ENCODE measurements at regions not wholly inside any gene's neighbourhood (a gene's known extent, or its start where the extent isn't known, plus 50 kb on each side); places are given as distances from the start of the nearest gene placed in this dataset.

- Histone ChIP-seq H3K27me3 (ENCODE audit: control insufficient read depth, insufficient read depth, low read length) (no peaks in the 10 kb centered on the region), H3K4me3 (ENCODE audit: low read depth in 2 of 2, low read length in 2 of 2) (no peak overlapping the region), H3K9me3 (ENCODE audit: control insufficient read depth, insufficient read depth, low read depth, low read length) (no peaks in the 10 kb centered on the region), H3K27ac (ENCODE audit: low read length) (no peak overlapping the region), H3K4me1 (ENCODE audit: control insufficient read depth, insufficient read depth, low read length) (no peaks in the 10 kb centered on the region), H3K36me3 (ENCODE audit: control insufficient read depth, insufficient read depth, low read length) (no peaks in the 10 kb centered on the region)
- BruUV-seq (replicated peaks), result no TSS peak
- intact Hi-C loops (cut with micrococcal nuclease; ENCODE audit: unreplicated experiment), result no loop called here
- POLR2A ChIA-PET, result no interaction called here
- CTCF ChIA-PET, result interaction anchor here (0.7 kb wide), 1 partner anchor 748 kb away, joined by 5 read pairs; no protein-coding TSS in a partner anchor
- no peak for TF ChIP-seq POLR2AphosphoS5 (IDR thresholded peaks at IDR 0.05; ENCODE audit: low read depth, low read length)
- DNase-seq (ENCODE audit: low read depth, low spot score), result no peak
- ATAC-seq, result no peak
- in situ Hi-C loops (cut with HindIII; ENCODE audit: low pct_unique_long_range_greater_than_20kb, low sequenced_read_pairs), result no loop called here
These were observed 2451.8 kb downstream of the PCDH7 start for GRCh38 chr4:33171873-33172525.

GRCh38 chr4:33176566-33176965, 2456.4 kb downstream of the PCDH7 start:
- Histone ChIP-seq H3K27ac (ENCODE audit: low read length) (no peak overlapping the region), H3K9me3 (ENCODE audit: control insufficient read depth, insufficient read depth, low read depth, low read length) (no peaks in the 10 kb centered on the region), H3K4me1 (ENCODE audit: control insufficient read depth, insufficient read depth, low read length) (no peaks in the 10 kb centered on the region), H3K36me3 (ENCODE audit: control insufficient read depth, insufficient read depth, low read length) (no peaks in the 10 kb centered on the region), H3K27me3 (ENCODE audit: control insufficient read depth, insufficient read depth, low read length) (no peaks in the 10 kb centered on the region), H3K4me3 (ENCODE audit: low read depth in 2 of 2, low read length in 2 of 2) (no peak overlapping the region)
- no TSS peak for BruUV-seq (replicated peaks)
- ChIA-PET CTCF (no interaction called here), POLR2A (no interaction called here)
- TF ChIP-seq CTCF (IDR thresholded peaks at IDR 0.05) (no peak), SIN3A (IDR thresholded peaks at IDR 0.05; ENCODE audit: borderline replicate concordance, insufficient read depth, low read depth, low read length) (no peak), TCF7L2 (IDR thresholded peaks at IDR 0.05; ENCODE audit: low read depth, low read length) (no peak), POLR2AphosphoS5 (IDR thresholded peaks at IDR 0.05; ENCODE audit: low read depth, low read length) (no peak)
- ATAC-seq, result no peak
- intact Hi-C loops (cut with micrococcal nuclease; ENCODE audit: unreplicated experiment) (no loop called here), in situ Hi-C loops (cut with HindIII; ENCODE audit: low pct_unique_long_range_greater_than_20kb, low sequenced_read_pairs) (no loop called here)
- no peak for DNase-seq (ENCODE audit: low read depth, low spot score)

- Histone ChIP-seq H3K36me3 (ENCODE audit: control insufficient read depth, insufficient read depth, low read length) (no peaks in the 10 kb centered on the region), H3K4me1 (ENCODE audit: control insufficient read depth, insufficient read depth, low read length) (no peaks in the 10 kb centered on the region), H3K4me3 (ENCODE audit: low read depth in 2 of 2, low read length in 2 of 2) (no peak overlapping the region), H3K27me3 (ENCODE audit: control insufficient read depth, insufficient read depth, low read length) (no peaks in the 10 kb centered on the region), H3K27ac (ENCODE audit: low read length) (no peak overlapping the region), H3K9me3 (ENCODE audit: control insufficient read depth, insufficient read depth, low read depth, low read length) (no peaks in the 10 kb centered on the region)
- DNase-seq (ENCODE audit: low read depth, low spot score) (no peak), ATAC-seq (no peak)
- BruUV-seq (replicated peaks), result no TSS peak
- POLR2A ChIA-PET, result no interaction called here
- intact Hi-C loops (cut with micrococcal nuclease; ENCODE audit: unreplicated experiment) (no loop called here), in situ Hi-C loops (cut with HindIII; ENCODE audit: low pct_unique_long_range_greater_than_20kb, low sequenced_read_pairs) (no loop called here)
- CTCF ChIA-PET, result no interaction called here
- no peak for TF ChIP-seq SIN3A (IDR thresholded peaks at IDR 0.05; ENCODE audit: borderline replicate concordance, insufficient read depth, low read depth, low read length)
- no peak for TF ChIP-seq TCF7L2 (IDR thresholded peaks at IDR 0.05; ENCODE audit: low read depth, low read length)
- no peak for TF ChIP-seq POLR2AphosphoS5 (IDR thresholded peaks at IDR 0.05; ENCODE audit: low read depth, low read length)
- no peak for TF ChIP-seq REST (IDR thresholded peaks at IDR 0.05; ENCODE audit: insufficient read depth in 1 of 2, low read depth in 2 of 2, low read length in 1 of 2)
- TF ChIP-seq CTCF (IDR thresholded peaks at IDR 0.05), result no peak
These were observed 2464.6 kb downstream of the PCDH7 start for GRCh38 chr4:33184657-33185290.

Data from Panc1 (cell line).